HG02588 (cell line): ENCODE measurements at regions not wholly inside any gene's neighbourhood (a gene's known extent, or its start where the extent isn't known, plus 50 kb on each side); places are given as distances from the start of the nearest gene placed in this dataset.
"Not testable (repeated sequence)": the region's sequence is repeated elsewhere in the genome, so short reads cannot be mapped to it uniquely, and the experiment has no call there.

Experiments
- ATAC-seq: cut with Tn5 transposase; IDR thresholded peaks from one replicate; pipeline ENCODE4 v1.9.1; 2021; ENCODE audit warnings: mild to moderate bottlenecking, moderate library complexity; ENCODE audit not compliant: unreplicated experiment

- ATAC-seq: no peak
Measured at GRCh38 chr5:157997991-157998504, 139.1 kb upstream of the CLINT1 start.

- no peak for ATAC-seq
Measured at GRCh38 chr5:157994906-157995519, 136.1 kb upstream of the CLINT1 start.

GRCh38 chr5:157993986-157994691, 135.2 kb upstream of the CLINT1 start:
- ATAC-seq: no peak

- no peak for ATAC-seq
Measured at GRCh38 chr5:157993201-157993600, 134.3 kb upstream of the CLINT1 start.

- no peak for ATAC-seq
Measured at GRCh38 chr5:157990583-157991181, 131.7 kb upstream of the CLINT1 start.

- ATAC-seq: no peak
Measured at GRCh38 chr5:157989296-157989695, 130.4 kb upstream of the CLINT1 start.

- no peak for ATAC-seq
Measured at GRCh38 chr5:157987259-157987658, 128.3 kb upstream of the CLINT1 start.

- ATAC-seq: no peak
Measured at GRCh38 chr5:157986431-157986990, 127.6 kb upstream of the CLINT1 start.

GRCh38 chr5:157984611-157985010, 125.7 kb upstream of the CLINT1 start:
- no peak for ATAC-seq

- ATAC-seq: no peak
Measured at GRCh38 chr5:157983906-157984551, 125.1 kb upstream of the CLINT1 start.

GRCh38 chr5:157978061-157978460, 119.1 kb upstream of the CLINT1 start:
- ATAC-seq: no peak

GRCh38 chr5:157976429-157976828, 117.5 kb upstream of the CLINT1 start:
- ATAC-seq: no peak

- no peak for ATAC-seq
Measured at GRCh38 chr5:157972579-157972978, 113.6 kb upstream of the CLINT1 start.

GRCh38 chr5:157971571-157972216, 112.7 kb upstream of the CLINT1 start:
- no peak for ATAC-seq

- ATAC-seq: not testable (repeated sequence)
Measured at GRCh38 chr5:157968570-157968969, 109.6 kb upstream of the CLINT1 start.

- no peak for ATAC-seq
Measured at GRCh38 chr5:157965989-157966388, 107.0 kb upstream of the CLINT1 start.

GRCh38 chr5:157965040-157965678, 106.2 kb upstream of the CLINT1 start:
- no peak for ATAC-seq

- no peak for ATAC-seq
Measured at GRCh38 chr5:157963761-157964160, 104.8 kb upstream of the CLINT1 start.

- no peak for ATAC-seq
Measured at GRCh38 chr5:157963244-157963643, 104.3 kb upstream of the CLINT1 start.

GRCh38 chr5:157962686-157963085, 103.7 kb upstream of the CLINT1 start:
- ATAC-seq: not testable (repeated sequence)
